Calu3 (cell line): ENCODE measurements at regions not wholly inside any gene's neighbourhood (a gene's known extent, or its start where the extent isn't known, plus 50 kb on each side); places are given as distances from the start of the nearest gene placed in this dataset.
"Not testable (repeated sequence)": the region's sequence is repeated elsewhere in the genome, so short reads cannot be mapped to it uniquely, and the experiment has no call there.

ENCODE experiments used
- BruUV-seq: library from RNA; stranded (reverse); fragments of 400-500 nt; replicated peaks from 2 replicates; lab custom pipeline; 2021; lab: Mats Ljungman, UMichigan
- CTCF ChIA-PET: fragments of 300-600 bp; sonication (Branson Sonifier 250); formaldehyde crosslinking; loops from one replicate; lab custom pipeline; 2022; ENCODE audit warnings: antibody characterized with exemption; lab: Charles Lee
- DNase-seq: peaks from one replicate; pipeline ENCODE4 v3.0.0; 2022
- H3K27ac Mint-ChIP-seq: one replicate; pipeline ENCODE4 v1.8.0; 2022; ENCODE audit warnings: mixed read lengths; ENCODE audit not compliant: unreplicated experiment
- H3K27me3 Mint-ChIP-seq: one replicate; pipeline ENCODE4 v1.8.0; 2022; ENCODE audit warnings: mixed read lengths; ENCODE audit not compliant: unreplicated experiment
- H3K36me3 Mint-ChIP-seq: one replicate; pipeline ENCODE4 v1.8.0; 2022; ENCODE audit warnings: mild to moderate bottlenecking, moderate library complexity, mixed read lengths; ENCODE audit not compliant: insufficient read depth, unreplicated experiment
- H3K4me1 Mint-ChIP-seq: one replicate; pipeline ENCODE4 v1.8.0; 2022; ENCODE audit warnings: mild to moderate bottlenecking, low read depth, mixed read lengths; ENCODE audit not compliant: unreplicated experiment
- H3K4me3 Mint-ChIP-seq: one replicate; pipeline ENCODE4 v1.8.0; 2022; ENCODE audit warnings: mild to moderate bottlenecking, low read depth, moderate library complexity, mixed read lengths; ENCODE audit not compliant: unreplicated experiment
- H3K9me3 Mint-ChIP-seq: one replicate; pipeline ENCODE4 v1.8.0; 2022; ENCODE audit warnings: low read depth, mixed read lengths; ENCODE audit not compliant: unreplicated experiment
- intact Hi-C: fragments of 100-400 bp; cut with micrococcal nuclease; formaldehyde crosslinking; loops from one replicate; pipeline ENCODE4 v1.10.0; 2022; ENCODE audit not compliant: unreplicated experiment
- TF ChIP-seq, protein P1 (sequence below): fragments of 200-600 bp; IDR thresholded peaks from one replicate; pipeline ENCODE4 v1.8.0; 2022; ENCODE audit warnings: antibody characterized with exemption; ENCODE audit not compliant: unreplicated experiment

DNA sequence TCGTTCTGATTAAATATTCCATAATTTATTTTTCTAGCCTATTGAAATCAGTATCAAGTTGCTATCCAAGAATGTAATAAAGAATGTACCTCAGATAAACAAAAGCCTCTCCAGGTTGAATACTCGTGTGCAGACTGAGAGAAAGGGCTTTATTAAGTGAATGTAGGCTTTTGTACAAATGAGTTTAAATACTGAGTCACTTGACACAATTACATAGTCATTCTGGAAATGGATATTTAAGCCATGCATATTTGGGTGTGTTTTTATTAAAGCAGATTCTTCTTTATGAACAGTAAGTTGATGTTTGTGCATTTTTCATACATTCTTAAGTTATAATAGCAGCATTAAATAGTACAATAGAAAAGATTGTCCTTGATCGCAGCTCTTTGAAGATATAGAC is 139.8 kb upstream of the GK2 start:
- H3K9me3 Mint-ChIP-seq, result no peaks in the 10 kb centered on the region
- H3K4me1 Mint-ChIP-seq, result no peaks in the 10 kb centered on the region
- no peaks in the 10 kb centered on the region for H3K27me3 Mint-ChIP-seq
- no peak overlapping the region for H3K27ac Mint-ChIP-seq
- TF ChIP-seq, protein P1, sequence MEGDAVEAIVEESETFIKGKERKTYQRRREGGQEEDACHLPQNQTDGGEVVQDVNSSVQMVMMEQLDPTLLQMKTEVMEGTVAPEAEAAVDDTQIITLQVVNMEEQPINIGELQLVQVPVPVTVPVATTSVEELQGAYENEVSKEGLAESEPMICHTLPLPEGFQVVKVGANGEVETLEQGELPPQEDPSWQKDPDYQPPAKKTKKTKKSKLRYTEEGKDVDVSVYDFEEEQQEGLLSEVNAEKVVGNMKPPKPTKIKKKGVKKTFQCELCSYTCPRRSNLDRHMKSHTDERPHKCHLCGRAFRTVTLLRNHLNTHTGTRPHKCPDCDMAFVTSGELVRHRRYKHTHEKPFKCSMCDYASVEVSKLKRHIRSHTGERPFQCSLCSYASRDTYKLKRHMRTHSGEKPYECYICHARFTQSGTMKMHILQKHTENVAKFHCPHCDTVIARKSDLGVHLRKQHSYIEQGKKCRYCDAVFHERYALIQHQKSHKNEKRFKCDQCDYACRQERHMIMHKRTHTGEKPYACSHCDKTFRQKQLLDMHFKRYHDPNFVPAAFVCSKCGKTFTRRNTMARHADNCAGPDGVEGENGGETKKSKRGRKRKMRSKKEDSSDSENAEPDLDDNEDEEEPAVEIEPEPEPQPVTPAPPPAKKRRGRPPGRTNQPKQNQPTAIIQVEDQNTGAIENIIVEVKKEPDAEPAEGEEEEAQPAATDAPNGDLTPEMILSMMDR, result no peak
- H3K36me3 Mint-ChIP-seq, result no peaks in the 10 kb centered on the region
- DNase-seq, result no peak
- intact Hi-C loops, result no loop called here
- CTCF ChIA-PET, result no interaction called here
- no peak overlapping the region for H3K4me3 Mint-ChIP-seq
- no TSS peak for BruUV-seq

- CTCF ChIA-PET, H3K27ac Mint-ChIP-seq, intact Hi-C loops, H3K27me3 Mint-ChIP-seq, BruUV-seq, H3K4me3 Mint-ChIP-seq, H3K9me3 Mint-ChIP-seq, H3K4me1 Mint-ChIP-seq, H3K36me3 Mint-ChIP-seq, DNase-seq: not testable (repeated sequence)
Measured at GRCh38 chr4:79545292-79545691, 137.3 kb upstream of the GK2 start.

GRCh38 chr4:79540143-79540542 is 132.1 kb upstream of the GK2 start:
- Mint-ChIP-seq H3K4me1 (no peaks in the 10 kb centered on the region), H3K27ac (no peak overlapping the region), H3K36me3 (no peaks in the 10 kb centered on the region), H3K9me3 (no peaks in the 10 kb centered on the region), H3K27me3 (no peaks in the 10 kb centered on the region), H3K4me3 (no peak overlapping the region)
- DNase-seq, result no peak
- CTCF ChIA-PET, result no interaction called here
- intact Hi-C loops, result no loop called here
- TF ChIP-seq, protein P1, result no peak
- no TSS peak for BruUV-seq

- TF ChIP-seq, protein P1, result no peak
- CTCF ChIA-PET, result no interaction called here
- Mint-ChIP-seq H3K4me1 (no peaks in the 10 kb centered on the region), H3K27me3 (no peaks in the 10 kb centered on the region), H3K27ac (no peak overlapping the region), H3K36me3 (no peaks in the 10 kb centered on the region), H3K4me3 (no peak overlapping the region), H3K9me3 (no peaks in the 10 kb centered on the region)
- no peak for DNase-seq
- BruUV-seq, result no TSS peak
- intact Hi-C loops, result no loop called here
Measured at GRCh38 chr4:79535516-79535915, 127.5 kb upstream of the GK2 start.

GRCh38 chr4:79528241-79528706 is 120.2 kb upstream of the GK2 start:
- no peaks in the 10 kb centered on the region for H3K4me1 Mint-ChIP-seq
- intact Hi-C loops, result no loop called here
- CTCF ChIA-PET, result no interaction called here
- TF ChIP-seq, protein P1, result no peak
- peaks cover 6% of the 10 kb centered on the region for H3K36me3 Mint-ChIP-seq
- H3K27me3 Mint-ChIP-seq, result no peaks in the 10 kb centered on the region
- no TSS peak for BruUV-seq
- H3K9me3 Mint-ChIP-seq, result no peaks in the 10 kb centered on the region
- DNase-seq, result peak; percentile 6
- H3K4me3 Mint-ChIP-seq, result no peak overlapping the region
- no peak overlapping the region for H3K27ac Mint-ChIP-seq
